ENCODE measurements at regions not wholly inside any gene's neighbourhood (a gene's known extent, or its start where the extent isn't known, plus 50 kb on each side); places are given as distances from the start of the nearest gene placed in this dataset.
A peak's percentile ranks its signal among the peaks of the same experiment; 100 is the strongest.

DNA sequence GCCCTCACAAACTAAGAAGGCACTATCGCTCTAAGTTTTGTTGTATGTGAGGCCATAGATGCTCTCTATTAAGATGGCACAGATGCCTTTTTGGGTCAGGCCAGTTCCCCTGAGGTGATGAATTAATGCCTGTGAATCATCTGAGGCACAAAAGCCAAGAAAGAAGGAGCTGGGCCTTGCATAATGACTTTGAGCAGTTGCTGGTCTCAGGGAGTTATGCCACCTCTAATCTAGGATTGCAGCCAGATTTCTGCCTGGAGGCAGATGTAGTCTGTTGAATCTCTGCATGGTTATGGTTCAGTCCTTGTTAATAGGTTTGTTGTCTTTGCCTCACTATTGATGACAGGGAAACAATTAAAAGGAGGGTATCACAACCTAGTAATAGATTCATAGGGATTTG lies 168.1 kb upstream of the CHRM3 start:
- peak; percentile 2 for DNase-seq (ENCODE audit: low spot score)

DNA sequence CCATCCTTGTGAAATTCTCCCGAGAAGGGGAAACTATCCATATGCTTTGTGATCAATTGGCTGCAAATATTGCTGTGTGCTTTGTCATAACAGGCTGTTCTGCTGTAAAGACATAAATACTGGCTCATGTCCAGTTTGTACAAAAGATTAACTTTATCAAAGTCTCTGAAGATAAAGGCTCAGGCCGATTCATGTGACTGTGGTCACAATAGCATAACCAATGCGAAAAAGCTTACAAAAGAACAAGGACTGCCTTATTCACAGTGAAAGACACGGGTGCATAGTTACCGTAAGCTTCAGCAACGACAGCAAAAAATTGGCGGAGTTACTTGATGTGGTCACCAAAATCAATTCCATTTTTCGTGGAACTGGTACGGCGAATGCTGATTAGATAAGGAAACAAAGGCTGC lies 173.6 kb upstream of the CHRM3 start:
- DNase-seq (ENCODE audit: low spot score) = no peak

DNA sequence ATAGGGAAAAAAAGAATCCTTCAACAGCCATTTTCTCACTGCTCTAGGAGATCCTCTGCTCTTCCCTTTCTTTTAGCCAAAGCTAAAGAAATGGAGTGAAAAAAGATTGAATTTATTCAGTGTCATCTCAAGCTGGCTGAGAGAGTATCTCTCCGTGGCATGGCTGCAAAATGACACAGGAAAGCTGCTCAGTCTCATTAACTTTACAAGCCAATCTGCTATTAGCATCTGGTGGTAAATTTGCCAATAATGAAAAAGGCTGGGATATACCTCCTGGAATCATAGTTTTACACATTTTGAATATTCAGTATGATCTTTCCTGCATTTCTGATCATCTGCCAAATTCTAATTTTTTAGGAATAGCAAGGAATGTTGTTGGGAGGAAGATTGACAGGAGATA lies 176.8 kb upstream of the CHRM3 start:
- no peak for DNase-seq (ENCODE audit: low spot score)

DNA sequence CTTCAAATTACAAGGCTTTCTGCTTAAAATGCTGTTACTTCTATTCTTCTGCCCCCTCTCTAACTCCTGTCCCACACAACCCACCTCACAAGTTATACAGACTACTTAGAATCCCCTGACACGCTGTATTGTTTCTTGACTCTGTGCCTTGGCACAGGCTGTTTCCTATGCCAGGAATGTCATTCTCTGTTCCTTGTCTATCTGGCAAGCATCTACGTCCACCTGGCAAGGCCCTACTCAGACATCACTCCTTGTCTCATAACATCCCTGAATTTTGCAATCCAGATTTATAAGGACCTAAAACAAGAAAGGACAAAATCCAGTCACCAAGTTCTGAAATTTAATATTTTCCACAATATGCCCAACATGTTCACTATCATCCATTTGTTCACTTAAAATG lies 182.0 kb upstream of the CHRM3 start:
- DNase-seq (ENCODE audit: low spot score) = no peak

DNA sequence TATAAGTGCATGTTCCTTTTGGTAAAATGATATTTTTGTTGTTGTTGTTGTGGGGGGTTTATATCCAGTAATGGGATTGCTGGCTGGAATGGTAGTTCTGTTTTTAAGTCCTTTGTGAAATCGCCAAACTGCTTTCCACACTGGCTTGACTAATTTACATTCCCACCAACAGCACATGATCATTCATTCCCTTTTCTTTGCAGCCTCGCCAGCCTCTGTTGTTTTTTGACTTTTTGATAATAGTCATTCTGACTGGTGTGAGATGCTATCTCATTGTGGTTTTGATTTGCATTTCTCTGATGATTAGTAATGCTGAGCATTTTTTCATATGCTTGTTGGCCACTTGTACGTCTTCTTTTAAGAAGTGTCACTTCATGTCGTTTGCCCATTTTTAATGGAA lies 188.5 kb upstream of the CHRM3 start:
- no peak for DNase-seq (ENCODE audit: low spot score)

DNA sequence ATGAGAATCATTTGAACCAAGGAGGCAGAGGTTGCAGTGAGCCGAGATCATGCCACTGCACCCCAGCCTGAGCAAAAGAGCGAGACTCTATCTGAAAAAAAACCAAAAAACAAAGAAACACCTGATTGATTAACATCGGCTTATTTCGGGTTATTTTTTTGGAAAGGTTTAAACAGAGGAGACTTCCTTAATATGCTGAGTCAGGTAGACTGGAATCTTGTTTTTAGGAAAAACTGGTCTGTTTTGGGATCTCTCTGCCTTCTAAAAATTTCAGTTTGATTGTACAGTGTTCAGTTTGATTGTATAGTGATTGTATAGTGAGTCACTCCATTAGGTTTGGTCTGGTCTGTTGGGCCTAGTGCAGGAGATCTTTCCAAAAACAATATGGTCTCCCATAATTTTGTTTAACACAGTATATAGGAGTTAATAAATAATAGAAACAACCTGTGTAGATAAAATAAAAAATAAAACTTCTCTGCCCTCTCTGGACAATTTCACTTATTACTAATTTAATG lies 196.3 kb upstream of the CHRM3 start:
- DNase-seq (ENCODE audit: low spot score) = no peak

DNA sequence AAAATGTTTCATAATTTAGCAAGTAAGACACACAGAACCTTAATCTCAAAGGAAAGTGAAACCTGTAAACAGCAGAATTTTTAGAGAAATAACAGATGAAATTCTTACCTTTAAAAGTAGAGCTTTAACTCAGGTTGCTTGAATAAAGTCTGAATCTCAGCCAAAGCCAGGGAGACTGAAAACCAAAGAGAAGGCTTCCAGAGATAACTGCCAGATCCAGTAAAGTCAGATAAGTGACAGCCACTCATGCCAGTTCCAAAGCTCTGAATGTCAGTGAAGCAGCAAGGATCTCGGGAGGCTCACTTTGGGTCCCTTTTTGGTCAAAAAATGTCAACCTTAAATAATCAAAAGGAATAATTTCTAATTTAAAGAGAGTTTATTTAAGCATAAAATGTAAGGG lies 199.9 kb upstream of the CHRM3 start:
- DNase-seq (ENCODE audit: low spot score) = peak; percentile 1

DNA sequence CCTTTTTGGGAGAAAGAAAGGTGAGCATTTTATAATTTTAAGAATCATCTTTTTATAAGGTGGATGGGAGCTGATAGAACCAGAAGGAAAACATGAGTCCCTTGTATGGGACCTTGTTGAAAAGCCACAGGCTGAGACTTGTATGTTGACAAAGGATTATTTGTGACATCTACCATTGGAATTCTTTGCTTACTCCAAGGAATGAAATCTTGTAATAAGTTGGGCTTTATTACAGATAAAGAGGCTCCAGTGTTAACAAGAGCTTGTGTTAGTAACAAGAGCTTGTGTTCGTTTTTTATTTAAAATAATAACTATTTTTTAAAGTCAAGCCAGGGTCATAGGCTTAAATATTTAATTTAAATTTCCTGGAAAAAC lies 201.1 kb upstream of the CHRM3 start:
- DNase-seq (ENCODE audit: low spot score) = no peak

DNA sequence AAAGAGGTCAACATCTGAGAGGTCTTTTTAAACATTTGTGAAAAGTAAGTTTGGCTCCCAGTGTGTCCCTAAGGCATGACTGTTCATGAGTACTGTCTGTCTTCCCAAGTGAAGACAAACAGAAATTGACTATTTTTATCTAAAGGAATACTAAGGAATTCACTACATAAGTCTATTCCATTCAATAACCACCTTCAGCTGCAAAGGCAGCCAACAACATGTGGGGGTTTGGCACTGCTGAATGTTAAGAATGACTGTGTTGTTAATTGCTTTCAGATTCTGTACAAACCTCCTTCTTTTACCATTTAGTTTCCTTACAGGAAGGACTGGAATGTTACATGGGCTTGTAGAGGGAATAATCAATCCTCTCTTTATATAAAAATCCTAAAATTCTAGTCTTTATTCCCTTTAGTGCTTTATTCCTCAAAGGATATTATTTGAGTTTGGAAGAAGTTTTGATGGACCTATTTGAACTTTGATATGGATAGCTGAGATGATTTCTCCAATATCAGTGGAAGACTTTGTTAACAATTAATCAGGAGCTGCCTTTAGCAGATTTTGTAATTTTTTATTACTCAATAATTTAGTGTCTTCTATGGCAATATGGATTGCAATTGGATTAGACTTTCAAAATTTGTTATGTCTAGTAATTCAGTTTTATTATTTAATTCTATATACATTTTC lies 201.7 kb upstream of the CHRM3 start:
- DNase-seq (ENCODE audit: low spot score) = no peak

DNA sequence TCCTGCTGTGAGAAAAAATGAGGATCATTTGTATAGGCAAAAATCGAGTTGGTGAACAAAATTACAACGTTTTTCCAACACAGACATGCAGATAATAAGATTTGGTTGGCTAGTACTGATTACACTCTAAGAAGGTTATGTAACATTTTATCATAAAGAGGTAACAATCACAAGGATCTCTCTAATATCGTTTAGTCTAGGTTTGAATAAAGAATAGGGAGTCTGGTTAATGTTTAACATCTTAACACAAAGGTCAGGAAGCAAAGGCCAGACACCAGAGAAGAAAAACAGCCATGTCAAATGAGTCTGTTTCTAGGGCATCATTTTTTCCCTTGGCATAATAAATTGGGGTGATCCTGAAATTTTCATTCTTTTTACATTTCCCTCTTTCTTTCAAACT lies 207.4 kb upstream of the CHRM3 start:
- no peak for DNase-seq (ENCODE audit: low spot score)

DNA sequence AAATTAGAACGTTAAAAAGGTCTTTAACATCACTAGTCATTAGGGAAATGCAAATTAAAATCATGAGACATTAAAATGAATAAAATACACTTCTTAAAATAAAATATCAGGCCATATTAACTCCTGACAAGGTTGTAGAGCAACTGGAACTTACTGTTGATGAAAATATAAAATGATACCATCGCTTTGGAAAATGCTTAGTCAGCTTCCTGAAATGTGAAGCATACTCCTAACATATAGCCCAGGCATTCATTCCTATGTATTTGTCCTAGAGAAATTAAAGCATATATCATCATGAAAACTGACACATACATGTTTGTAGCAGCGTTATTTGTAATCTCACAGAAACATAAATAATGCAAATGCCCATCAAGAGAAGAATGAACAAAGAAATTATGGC lies 211.5 kb upstream of the CHRM3 start:
- no peak for DNase-seq (ENCODE audit: low spot score)

DNA sequence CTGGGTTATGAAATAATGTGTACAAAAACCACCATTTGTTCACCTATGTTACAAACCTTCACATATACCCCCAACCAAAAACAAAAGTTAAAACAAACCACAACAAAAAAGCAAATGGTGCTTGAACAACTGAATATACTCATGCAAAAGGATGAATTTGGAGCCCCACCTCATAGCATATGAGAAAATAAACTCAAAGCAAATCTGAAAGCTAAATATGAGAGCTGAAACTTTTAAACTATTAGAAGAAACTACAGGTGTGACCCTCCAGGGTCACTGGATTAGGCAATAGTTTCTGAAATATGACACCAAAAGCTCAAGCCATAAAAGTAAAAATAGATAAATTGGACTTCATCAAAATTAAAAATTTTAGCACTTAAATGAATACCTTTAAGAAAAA lies 215.5 kb upstream of the CHRM3 start:
- no peak for DNase-seq (ENCODE audit: low spot score)

DNA sequence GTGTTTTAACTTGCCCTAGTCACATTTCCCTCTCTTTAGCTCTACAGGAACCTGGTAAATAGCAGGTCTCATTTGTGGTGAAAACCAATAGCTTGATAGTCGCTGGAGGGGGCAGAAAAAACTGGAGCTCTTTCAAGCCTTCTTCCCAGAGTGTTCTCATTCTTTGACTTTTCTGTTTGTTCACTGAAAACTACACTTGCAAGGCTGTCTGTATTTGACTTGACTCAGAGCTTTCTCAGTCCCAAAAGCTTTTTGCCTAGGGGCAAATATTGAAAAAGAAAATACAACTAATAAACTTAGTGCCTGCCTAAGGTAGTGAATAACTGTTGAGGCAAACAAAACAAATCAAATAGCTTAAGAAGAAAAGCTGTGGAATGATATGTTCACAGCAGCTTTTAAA lies 217.1 kb upstream of the CHRM3 start:
- no peak for DNase-seq (ENCODE audit: low spot score)

DNA sequence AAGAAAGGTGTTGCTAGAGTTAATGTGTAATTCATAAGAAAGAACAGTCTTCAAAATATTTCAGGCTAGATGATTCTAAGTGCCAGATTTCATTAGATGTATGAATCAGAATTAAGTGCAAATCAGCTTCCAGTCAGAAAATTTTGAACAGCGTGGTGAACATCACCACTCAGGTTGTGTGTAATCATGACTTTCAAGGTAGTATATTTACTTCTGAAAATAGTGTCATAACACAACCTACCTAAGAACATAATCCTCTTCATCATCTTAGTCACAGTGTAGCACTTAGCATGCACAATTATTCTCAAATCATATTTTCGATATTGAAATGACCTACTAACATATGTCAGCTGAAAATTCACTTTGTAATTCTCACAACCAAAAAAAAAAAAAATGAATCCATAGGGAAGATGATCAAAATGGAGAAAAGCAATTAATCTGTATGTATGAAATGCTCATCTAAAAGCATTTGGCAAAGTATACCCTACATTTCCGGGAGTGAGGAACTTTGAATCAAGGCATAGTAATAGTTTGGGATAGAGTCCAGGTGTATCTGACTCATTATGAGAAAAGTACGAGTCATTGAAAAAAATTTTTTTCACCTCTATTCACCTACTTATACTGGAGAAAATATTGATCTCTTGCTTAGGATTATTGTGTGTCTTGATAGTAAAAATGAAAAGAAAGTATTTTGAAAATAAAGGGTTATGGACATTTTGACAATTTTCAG lies 221.8 kb upstream of the CHRM3 start:
- no peak for DNase-seq (ENCODE audit: low spot score)

DNA sequence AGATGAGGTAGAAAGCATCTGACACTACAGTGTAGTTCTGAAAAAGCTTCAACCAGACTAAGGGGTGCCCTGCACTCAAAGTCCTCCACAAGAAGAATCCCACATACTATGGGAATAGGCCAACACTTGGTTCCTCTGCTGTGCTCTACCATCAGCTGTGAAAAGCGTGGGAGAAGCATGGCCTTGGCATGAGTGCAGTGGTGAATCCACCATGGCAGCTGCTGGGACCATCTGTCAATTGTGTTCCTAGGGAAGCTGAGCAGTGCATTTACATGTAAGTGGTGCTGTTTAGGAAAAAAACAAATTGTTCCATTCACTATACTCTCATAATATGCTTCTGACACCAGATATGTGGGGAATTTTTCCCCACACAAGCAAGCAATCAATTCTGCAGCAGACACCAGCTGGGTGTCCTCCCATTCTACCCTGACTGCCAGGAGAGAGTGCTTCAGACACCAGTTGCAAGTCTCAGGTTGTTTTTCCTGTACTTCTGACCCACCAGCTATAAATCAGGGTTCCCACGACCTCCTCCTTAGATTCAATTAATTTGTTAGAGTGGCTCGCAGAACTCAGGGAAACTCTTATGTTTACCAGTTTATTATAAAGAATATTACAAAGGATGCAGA lies 230.8 kb upstream of the CHRM3 start:
- no peak for DNase-seq (ENCODE audit: low spot score)

DNA sequence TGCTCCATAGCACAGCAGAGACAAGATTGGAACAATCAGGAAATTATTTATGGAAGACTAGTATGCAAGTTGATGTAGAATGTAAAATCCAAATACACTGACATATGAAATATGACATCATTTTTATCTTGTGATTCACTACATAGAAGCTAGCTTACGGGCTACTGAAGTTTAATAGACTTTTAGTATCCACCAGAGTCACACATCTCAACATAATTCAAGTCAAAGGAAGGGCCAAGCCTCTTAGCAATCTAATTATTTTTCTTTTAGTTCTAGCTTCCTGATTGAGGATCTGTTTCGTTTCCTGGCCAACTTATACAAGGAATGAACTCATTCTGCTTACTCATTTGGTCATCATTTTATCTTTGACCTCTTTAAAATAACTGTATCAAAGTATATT lies 234.4 kb upstream of the CHRM3 start:
- DNase-seq (ENCODE audit: low spot score) = no peak

DNA sequence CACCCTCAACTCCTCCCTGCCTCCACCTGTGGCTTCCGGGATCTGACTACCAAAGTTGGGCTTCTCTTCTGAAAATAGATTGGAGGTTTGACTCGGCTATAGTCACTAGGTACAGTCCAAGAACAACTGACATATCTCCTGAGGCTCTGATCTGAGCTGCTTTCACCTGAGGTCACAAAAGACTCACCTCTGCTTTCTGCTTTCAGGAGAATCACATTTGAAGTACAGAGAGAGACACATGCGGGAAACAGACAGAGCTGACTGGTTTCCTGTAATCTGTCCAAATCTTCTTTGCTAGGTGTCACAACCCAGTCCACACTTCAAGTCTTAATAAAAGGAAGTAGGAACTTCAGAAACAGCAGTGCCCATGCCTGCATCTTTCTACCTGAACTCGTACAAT lies 245.4 kb upstream of the CHRM3 start:
- no peak for DNase-seq (ENCODE audit: low spot score)

DNA sequence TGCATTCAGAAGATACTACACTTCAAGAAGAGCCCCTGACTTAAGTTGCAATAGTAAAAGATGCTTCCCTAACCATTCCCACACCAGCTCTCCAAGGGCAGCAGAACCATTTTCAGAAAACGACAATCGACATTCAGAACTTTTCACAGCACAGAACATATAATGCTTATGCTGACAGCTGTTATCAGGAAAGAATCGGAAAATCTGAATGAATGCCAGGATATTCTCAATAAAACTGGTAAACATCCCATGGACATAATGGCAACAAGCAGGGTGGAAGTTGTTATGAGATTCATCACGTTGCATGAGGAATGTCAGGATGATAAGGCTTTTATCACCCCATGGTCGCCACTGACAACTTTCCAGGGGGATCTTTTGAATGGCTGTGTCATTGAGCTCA lies 246.6 kb upstream of the CHRM3 start:
- no peak for DNase-seq (ENCODE audit: low spot score)

DNA sequence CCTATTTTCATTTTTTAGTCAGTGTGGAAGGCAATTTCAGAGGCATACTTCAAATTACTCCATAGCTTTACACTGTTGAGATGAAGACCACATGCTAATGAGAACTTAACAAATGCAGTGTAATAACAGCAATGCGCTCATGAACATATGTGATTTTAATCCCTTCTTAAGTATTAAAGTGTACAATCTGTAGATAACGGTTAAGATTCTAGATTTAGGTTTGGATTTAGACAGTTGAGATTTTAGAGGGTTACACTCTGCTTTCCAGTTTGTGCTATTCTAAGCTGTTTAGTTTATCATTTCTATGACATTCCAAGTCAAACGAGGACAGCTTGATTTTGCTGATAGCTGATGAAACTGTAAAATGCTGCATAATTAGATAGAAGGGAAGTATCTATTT lies 257.8 kb upstream of the CHRM3 start:
- DNase-seq (ENCODE audit: low spot score) = no peak

DNA sequence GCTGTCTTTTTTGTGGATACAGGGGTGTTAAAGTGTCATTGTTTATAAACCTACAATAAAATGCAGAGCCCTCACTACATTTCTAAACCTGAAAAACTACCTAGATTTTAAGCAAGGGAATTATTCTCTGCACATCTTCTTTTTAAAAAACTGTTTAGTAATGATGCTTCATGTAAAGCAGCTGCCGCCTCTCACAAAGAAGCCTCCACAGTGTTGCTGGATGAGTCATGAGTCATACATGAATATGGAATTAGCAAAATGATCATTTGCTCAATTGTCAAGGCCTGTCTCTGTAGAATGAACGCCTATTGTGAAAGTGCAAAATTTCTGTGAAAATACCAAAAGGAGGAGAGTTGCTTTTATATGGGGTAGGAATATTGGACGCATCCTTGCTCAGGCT lies 259.5 kb upstream of the CHRM3 start:
- peak; percentile 22 for DNase-seq (ENCODE audit: low spot score)

DNA sequence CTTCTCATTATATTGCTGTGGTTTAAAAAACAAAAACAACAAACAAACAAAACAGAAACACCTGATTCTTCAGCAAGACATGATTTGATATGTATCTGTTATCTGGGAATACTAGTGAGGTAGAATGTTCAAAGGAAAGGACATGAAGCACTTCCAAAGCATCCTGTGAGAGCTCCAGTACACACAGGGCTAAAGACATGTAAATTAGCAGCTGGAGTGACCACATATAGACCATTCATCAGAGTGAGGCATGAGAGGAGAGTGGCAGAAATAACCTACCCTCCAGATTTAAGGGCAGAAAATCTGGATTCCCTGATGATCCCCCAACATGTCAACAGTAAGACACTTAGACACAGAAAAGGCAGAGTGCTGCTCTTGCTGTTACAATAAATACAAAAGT lies 260.5 kb upstream of the CHRM3 start:
- DNase-seq (ENCODE audit: low spot score) = no peak

DNA sequence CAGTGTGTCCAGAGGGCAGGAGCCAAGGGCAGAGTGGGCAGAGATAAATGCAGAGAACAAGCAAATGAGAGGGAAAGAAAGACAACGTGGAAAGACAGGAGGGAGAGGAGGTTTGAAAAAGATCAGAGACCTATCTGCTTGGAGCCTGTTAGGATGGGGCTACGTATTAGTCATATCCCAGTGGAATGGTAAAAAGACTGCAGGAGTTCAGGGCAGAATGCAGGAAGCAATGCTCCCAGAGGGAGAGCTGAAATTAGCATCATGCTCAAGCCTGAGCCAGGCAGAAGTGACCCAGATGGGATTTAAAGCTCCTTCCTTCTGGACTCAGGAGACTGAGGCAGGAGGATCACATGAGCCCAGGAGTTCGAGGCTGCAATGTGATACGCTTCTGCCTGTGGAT lies 261.3 kb upstream of the CHRM3 start:
- DNase-seq (ENCODE audit: low spot score) = peak; percentile 35

DNA sequence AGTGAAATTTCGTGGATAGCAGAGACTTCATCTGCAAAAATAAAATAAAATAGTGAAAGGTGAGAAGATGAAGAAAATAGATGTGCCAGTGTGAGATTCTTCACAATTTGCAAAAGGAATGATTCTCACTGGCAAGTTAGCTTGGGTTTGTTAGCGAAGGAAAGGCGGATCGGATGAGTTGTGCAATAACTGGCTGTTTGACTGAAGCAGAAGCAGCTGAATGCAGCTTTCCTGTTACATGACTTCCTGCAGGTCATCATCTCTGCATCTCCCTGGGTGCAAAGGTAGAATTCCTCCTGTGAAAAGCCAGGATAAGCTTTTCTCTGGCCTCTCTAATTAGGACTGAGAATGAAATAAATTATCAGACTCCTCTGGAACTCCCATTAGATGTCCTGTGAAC lies 263.1 kb upstream of the CHRM3 start:
- DNase-seq (ENCODE audit: low spot score) = peak; percentile 12
